Liver (tissue), 3 donors: ENCODE measurements at regions not wholly inside any gene's neighbourhood (a gene's known extent, or its start where the extent isn't known, plus 50 kb on each side); places are given as distances from the start of the nearest gene placed in this dataset.

ENCODE experiments used
- EGR1 ChIP-seq, 2 donors: IDR thresholded peaks; 2 replicates each; pipeline ENCODE4 v1.6.1; 2016 to 2018; ENCODE audit warnings: antibody characterized with exemption in 2 of 2, low read depth in 2 of 2
- FOXA1 ChIP-seq: IDR thresholded peaks from 2 replicates; pipeline ENCODE4 v1.6.1; 2016; ENCODE audit warnings: antibody characterized with exemption
- GABPA ChIP-seq, 2 donors: IDR thresholded peaks in 1 of 2; conservative IDR thresholded peaks in 1 of 2; 2 replicates each; pipeline ENCODE4 v1.6.1; 2016; ENCODE audit warnings: antibody characterized with exemption in 2 of 2, mild to moderate bottlenecking in 1 of 2, moderate library complexity in 1 of 2
- JUND ChIP-seq, 2 donors: IDR thresholded peaks; 2 replicates each; pipeline ENCODE4 v1.6.1; 2016; ENCODE audit warnings: antibody characterized with exemption in 2 of 2
- NR2F2 ChIP-seq: IDR thresholded peaks from 2 replicates; pipeline ENCODE4 v1.6.1; 2016; ENCODE audit warnings: antibody characterized with exemption
- RAD21 ChIP-seq, 2 donors: IDR thresholded peaks; 2 replicates each; pipeline ENCODE4 v1.6.1; 2016; ENCODE audit warnings: antibody characterized with exemption in 2 of 2, mild to moderate bottlenecking in 2 of 2
- TAF1 ChIP-seq: conservative IDR thresholded peaks from 2 replicates; pipeline ENCODE4 v1.6.1; 2016; ENCODE audit warnings: antibody characterized with exemption, mild to moderate bottlenecking
- YY1 ChIP-seq: IDR thresholded peaks from 2 replicates; pipeline ENCODE4 v1.6.1; 2016; ENCODE audit warnings: antibody characterized with exemption, mild to moderate bottlenecking
- TF ChIP-seq, protein P1 (sequence below): IDR thresholded peaks from 2 replicates; pipeline ENCODE4 v1.6.1; 2016; ENCODE audit warnings: antibody characterized with exemption
- TF ChIP-seq, protein P2 (sequence below): fragments of 150-350 bp; IDR thresholded peaks from 2 replicates; pipeline ENCODE4 v1.5.1; 2017; ENCODE audit warnings: improper control_type of control experiment, low read depth, low read length; ENCODE audit not compliant: missing input control
- TF ChIP-seq, protein P3 (sequence below): IDR thresholded peaks from 2 replicates; pipeline ENCODE4 v1.6.1; 2016; ENCODE audit warnings: antibody characterized with exemption
- TF ChIP-seq, protein P4 (sequence below): IDR thresholded peaks from 2 replicates; pipeline ENCODE4 v1.6.1; 2016; ENCODE audit warnings: antibody characterized with exemption, mild to moderate bottlenecking
- TF ChIP-seq, protein P5 (sequence below): IDR thresholded peaks from 2 replicates; pipeline ENCODE4 v1.6.1; 2016; ENCODE audit warnings: antibody characterized with exemption
- donor health status: healthy.
- donor health status: healthy.

DNA sequence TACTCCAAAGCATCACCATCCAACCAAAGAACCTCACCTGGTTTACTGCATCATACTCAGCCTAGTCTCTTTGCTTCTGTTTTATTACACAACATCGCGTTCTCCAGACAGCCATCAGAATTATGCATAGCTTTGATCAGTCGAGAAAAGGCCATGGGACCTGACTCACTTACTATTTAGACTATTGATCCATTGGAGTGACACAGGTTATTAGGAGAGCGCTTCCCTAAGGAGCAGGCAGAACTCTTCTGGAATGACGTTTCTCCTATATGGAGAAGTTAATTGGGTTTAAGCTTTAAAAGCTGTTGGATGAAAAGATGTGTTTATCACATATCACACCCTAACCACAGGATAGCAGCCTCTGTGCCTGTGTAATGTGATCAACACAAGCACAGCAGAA lies 649.1 kb upstream of the SLC10A2 start:
- TF ChIP-seq, protein P1, sequence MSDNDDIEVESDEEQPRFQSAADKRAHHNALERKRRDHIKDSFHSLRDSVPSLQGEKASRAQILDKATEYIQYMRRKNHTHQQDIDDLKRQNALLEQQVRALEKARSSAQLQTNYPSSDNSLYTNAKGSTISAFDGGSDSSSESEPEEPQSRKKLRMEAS, result no peak
- no peak for TF ChIP-seq RAD21 (IDR thresholded peaks at IDR 0.05)
- TF ChIP-seq, protein P2, sequence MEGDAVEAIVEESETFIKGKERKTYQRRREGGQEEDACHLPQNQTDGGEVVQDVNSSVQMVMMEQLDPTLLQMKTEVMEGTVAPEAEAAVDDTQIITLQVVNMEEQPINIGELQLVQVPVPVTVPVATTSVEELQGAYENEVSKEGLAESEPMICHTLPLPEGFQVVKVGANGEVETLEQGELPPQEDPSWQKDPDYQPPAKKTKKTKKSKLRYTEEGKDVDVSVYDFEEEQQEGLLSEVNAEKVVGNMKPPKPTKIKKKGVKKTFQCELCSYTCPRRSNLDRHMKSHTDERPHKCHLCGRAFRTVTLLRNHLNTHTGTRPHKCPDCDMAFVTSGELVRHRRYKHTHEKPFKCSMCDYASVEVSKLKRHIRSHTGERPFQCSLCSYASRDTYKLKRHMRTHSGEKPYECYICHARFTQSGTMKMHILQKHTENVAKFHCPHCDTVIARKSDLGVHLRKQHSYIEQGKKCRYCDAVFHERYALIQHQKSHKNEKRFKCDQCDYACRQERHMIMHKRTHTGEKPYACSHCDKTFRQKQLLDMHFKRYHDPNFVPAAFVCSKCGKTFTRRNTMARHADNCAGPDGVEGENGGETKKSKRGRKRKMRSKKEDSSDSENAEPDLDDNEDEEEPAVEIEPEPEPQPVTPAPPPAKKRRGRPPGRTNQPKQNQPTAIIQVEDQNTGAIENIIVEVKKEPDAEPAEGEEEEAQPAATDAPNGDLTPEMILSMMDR, result no peak
- TF ChIP-seq TAF1, result no peak
- TF ChIP-seq EGR1 (IDR thresholded peaks at IDR 0.05; ENCODE audit: low read depth in 2 of 2), result no peak
- TF ChIP-seq, protein P3, sequence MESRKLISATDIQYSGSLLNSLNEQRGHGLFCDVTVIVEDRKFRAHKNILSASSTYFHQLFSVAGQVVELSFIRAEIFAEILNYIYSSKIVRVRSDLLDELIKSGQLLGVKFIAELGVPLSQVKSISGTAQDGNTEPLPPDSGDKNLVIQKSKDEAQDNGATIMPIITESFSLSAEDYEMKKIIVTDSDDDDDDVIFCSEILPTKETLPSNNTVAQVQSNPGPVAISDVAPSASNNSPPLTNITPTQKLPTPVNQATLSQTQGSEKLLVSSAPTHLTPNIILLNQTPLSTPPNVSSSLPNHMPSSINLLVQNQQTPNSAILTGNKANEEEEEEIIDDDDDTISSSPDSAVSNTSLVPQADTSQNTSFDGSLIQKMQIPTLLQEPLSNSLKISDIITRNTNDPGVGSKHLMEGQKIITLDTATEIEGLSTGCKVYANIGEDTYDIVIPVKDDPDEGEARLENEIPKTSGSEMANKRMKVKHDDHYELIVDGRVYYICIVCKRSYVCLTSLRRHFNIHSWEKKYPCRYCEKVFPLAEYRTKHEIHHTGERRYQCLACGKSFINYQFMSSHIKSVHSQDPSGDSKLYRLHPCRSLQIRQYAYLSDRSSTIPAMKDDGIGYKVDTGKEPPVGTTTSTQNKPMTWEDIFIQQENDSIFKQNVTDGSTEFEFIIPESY, result no peak
- TF ChIP-seq, protein P4, sequence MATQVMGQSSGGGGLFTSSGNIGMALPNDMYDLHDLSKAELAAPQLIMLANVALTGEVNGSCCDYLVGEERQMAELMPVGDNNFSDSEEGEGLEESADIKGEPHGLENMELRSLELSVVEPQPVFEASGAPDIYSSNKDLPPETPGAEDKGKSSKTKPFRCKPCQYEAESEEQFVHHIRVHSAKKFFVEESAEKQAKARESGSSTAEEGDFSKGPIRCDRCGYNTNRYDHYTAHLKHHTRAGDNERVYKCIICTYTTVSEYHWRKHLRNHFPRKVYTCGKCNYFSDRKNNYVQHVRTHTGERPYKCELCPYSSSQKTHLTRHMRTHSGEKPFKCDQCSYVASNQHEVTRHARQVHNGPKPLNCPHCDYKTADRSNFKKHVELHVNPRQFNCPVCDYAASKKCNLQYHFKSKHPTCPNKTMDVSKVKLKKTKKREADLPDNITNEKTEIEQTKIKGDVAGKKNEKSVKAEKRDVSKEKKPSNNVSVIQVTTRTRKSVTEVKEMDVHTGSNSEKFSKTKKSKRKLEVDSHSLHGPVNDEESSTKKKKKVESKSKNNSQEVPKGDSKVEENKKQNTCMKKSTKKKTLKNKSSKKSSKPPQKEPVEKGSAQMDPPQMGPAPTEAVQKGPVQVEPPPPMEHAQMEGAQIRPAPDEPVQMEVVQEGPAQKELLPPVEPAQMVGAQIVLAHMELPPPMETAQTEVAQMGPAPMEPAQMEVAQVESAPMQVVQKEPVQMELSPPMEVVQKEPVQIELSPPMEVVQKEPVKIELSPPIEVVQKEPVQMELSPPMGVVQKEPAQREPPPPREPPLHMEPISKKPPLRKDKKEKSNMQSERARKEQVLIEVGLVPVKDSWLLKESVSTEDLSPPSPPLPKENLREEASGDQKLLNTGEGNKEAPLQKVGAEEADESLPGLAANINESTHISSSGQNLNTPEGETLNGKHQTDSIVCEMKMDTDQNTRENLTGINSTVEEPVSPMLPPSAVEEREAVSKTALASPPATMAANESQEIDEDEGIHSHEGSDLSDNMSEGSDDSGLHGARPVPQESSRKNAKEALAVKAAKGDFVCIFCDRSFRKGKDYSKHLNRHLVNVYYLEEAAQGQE, result no peak
- TF ChIP-seq GABPA (IDR thresholded peaks at IDR 0.05 in 1 of 2, conservative IDR thresholded peaks at IDR 0.05 in 1 of 2), result no peak
- no peak for TF ChIP-seq FOXA1
- no peak for TF ChIP-seq JUND (IDR thresholded peaks at IDR 0.05)
- TF ChIP-seq, protein P5, sequence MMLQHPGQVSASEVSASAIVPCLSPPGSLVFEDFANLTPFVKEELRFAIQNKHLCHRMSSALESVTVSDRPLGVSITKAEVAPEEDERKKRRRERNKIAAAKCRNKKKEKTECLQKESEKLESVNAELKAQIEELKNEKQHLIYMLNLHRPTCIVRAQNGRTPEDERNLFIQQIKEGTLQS, result no peak
- no peak for TF ChIP-seq NR2F2
- TF ChIP-seq YY1, result no peak
